Activated CD8-positive, alpha-beta memory T cell treated with anti-CD3 and anti-CD28 coated beads for 1 hour (primary cell): ENCODE measurements at regions not wholly inside any gene's neighbourhood (a gene's known extent, or its start where the extent isn't known, plus 50 kb on each side); places are given as distances from the start of the nearest gene placed in this dataset.

ENCODE experiments used
- DNase-seq, 2 donors: peaks; one replicate each; pipeline ENCODE4 v3.0.0-alpha.2; 2020; ENCODE audit warnings: low read depth in 1 of 2; ENCODE audit errors: extremely low read depth in 1 of 2

GRCh38 chr12:131606218-131606901, 104.5 kb upstream of the SFSWAP start:
- no peak for DNase-seq

GRCh38 chr12:131607658-131608447, 103.0 kb upstream of the SFSWAP start:
- DNase-seq, result no peak

GRCh38 chr12:131608740-131609690, 101.9 kb upstream of the SFSWAP start:
- DNase-seq, result peak; percentile 19 to 29

- DNase-seq, result no peak
These were observed 101.1 kb upstream of the SFSWAP start for GRCh38 chr12:131609762-131610161.

GRCh38 chr12:131610181-131610580, 100.7 kb upstream of the SFSWAP start:
- DNase-seq, result no peak

- DNase-seq, result no peak
These were observed 100.0 kb upstream of the SFSWAP start for GRCh38 chr12:131610891-131611290.

GRCh38 chr12:131611416-131612091, 99.3 kb upstream of the SFSWAP start:
- DNase-seq, result no peak

GRCh38 chr12:131612092-131612755, 98.7 kb upstream of the SFSWAP start:
- no peak for DNase-seq

GRCh38 chr12:131613186-131613585, 97.7 kb upstream of the SFSWAP start:
- DNase-seq, result no peak

GRCh38 chr12:131613678-131614077, 97.2 kb upstream of the SFSWAP start:
- DNase-seq, result no peak

GRCh38 chr12:131615326-131616042, 95.4 kb upstream of the SFSWAP start:
- no peak for DNase-seq

GRCh38 chr12:131616043-131616700, 94.7 kb upstream of the SFSWAP start:
- DNase-seq, result no peak

- no peak for DNase-seq
These were observed 94.2 kb upstream of the SFSWAP start for GRCh38 chr12:131616738-131617137.

GRCh38 chr12:131617179-131617578, 93.7 kb upstream of the SFSWAP start:
- no peak for DNase-seq

GRCh38 chr12:131617596-131618302, 93.1 kb upstream of the SFSWAP start:
- no peak for DNase-seq

GRCh38 chr12:131618303-131618658, 92.6 kb upstream of the SFSWAP start:
- DNase-seq, result no peak

GRCh38 chr12:131618701-131619100, 92.2 kb upstream of the SFSWAP start:
- no peak for DNase-seq

- DNase-seq, result no peak
These were observed 91.7 kb upstream of the SFSWAP start for GRCh38 chr12:131619106-131619642.
